GM12873 (cell line): ENCODE measurements at regions not wholly inside any gene's neighbourhood (a gene's known extent, or its start where the extent isn't known, plus 50 kb on each side); places are given as distances from the start of the nearest gene placed in this dataset.

Experiments
- TF ChIP-seq, protein P1 (sequence below): IDR thresholded peaks from 2 replicates; pipeline ENCODE4 v1.5.1; 2012; ENCODE audit warnings: low read depth, mild to moderate bottlenecking, moderate library complexity, low read length, control low read depth; ENCODE audit not compliant: insufficient read depth; ENCODE audit errors: missing control alignments

DNA sequence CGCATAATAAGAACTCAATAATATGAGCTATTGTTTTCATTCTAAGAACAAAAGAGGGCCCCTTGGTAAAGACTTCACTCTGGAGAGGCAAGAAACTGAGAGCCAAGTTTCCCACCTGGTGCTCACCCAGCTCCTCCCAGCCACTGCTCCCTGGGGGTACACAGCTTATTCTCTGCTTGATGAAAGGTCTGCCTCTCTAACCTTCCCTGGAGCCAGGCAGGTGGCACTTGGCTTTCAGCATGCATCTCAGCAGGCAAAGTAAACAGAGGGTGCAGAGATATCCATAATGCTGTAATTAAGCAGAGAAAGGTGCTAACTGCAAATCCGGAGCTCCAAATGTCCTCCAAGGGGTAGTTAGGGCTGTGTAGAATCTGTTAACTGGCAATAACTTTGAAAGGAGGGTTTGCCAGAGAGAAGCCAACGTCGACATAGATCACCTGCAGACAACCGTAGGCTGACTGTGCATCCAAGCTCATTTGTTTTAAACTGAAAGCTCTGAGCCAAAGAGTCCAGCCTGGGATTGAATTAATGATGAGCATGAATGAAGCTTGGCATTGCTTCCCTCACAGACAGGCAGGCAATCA lies 159.6 kb upstream of the PROK2 start:
- TF ChIP-seq, protein P1, sequence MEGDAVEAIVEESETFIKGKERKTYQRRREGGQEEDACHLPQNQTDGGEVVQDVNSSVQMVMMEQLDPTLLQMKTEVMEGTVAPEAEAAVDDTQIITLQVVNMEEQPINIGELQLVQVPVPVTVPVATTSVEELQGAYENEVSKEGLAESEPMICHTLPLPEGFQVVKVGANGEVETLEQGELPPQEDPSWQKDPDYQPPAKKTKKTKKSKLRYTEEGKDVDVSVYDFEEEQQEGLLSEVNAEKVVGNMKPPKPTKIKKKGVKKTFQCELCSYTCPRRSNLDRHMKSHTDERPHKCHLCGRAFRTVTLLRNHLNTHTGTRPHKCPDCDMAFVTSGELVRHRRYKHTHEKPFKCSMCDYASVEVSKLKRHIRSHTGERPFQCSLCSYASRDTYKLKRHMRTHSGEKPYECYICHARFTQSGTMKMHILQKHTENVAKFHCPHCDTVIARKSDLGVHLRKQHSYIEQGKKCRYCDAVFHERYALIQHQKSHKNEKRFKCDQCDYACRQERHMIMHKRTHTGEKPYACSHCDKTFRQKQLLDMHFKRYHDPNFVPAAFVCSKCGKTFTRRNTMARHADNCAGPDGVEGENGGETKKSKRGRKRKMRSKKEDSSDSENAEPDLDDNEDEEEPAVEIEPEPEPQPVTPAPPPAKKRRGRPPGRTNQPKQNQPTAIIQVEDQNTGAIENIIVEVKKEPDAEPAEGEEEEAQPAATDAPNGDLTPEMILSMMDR: no peak

DNA sequence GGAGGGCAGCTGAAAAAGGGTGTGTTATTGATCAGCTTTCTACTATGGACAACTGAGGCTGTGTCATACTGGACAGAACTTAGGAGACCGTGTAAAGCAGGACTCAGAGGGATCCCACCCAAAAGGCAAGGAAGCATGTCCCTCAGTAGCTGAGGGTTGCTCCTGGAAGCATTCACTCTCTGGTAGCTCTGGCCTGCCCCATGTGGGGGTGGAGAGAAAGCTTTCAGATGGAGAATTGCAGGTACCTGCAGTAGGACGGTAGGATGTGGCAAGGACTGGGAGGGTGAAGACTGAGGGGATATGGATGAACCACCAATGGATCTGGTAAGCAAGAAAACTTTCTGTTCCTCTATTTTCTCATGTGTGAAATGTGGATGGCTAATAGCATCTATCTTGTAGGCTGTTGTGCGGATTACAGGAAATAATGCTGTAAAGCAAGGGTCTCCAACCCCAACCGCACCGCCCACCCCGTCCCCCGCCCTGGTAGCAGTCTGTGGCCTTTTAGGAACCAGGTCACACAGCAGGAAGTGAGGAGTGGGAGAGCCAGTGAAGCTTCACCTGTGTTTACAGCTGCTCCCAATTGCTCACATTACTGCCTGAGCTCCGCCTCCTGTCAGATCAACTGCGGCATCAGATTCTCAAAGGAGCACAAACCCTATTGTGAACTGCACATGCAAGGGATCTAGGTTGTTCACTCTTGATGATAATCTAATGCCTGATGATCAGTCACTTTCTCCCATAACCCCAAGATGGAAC lies 157.7 kb upstream of the PROK2 start:
- TF ChIP-seq, protein P1: no peak

DNA sequence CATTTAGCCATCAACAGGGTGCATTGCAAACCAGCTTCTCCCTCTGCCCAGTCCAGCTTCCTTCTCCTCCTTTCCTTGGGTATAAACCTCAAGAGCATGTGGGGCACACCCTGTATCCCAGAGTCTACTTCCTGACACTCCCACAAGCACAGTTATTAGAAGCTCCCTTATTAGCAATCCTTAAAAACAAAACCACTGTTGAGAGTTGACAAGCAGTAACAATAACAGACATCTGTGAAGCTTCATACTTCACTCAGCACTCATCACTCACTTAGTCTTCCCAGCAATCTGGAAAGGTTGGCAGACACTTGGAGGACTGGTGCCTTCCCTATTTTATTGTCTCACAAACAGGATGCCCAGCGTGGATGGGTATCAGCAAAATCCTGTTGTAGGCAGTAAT lies 155.5 kb upstream of the PROK2 start:
- TF ChIP-seq, protein P1: no peak

DNA sequence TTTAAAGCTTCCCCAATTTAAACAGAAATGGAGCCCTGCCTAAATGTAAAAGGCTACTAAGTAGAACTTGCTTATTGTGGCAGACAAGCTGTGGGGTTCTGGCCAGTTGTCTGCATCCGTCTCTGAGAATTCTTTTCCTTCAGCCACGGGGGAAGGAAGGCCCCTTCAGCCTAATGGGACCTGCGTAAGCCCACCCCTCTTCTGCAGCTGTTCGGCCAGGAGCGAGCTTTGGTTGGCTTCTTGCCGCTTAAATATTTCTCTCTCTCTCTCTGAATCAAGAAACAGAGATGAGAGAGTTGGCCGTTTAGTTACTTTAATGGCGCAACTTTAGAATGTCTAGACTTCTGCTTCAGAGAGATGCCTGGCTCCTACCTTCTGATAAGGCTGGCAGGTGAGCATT lies 151.7 kb upstream of the PROK2 start:
- TF ChIP-seq, protein P1: no peak

DNA sequence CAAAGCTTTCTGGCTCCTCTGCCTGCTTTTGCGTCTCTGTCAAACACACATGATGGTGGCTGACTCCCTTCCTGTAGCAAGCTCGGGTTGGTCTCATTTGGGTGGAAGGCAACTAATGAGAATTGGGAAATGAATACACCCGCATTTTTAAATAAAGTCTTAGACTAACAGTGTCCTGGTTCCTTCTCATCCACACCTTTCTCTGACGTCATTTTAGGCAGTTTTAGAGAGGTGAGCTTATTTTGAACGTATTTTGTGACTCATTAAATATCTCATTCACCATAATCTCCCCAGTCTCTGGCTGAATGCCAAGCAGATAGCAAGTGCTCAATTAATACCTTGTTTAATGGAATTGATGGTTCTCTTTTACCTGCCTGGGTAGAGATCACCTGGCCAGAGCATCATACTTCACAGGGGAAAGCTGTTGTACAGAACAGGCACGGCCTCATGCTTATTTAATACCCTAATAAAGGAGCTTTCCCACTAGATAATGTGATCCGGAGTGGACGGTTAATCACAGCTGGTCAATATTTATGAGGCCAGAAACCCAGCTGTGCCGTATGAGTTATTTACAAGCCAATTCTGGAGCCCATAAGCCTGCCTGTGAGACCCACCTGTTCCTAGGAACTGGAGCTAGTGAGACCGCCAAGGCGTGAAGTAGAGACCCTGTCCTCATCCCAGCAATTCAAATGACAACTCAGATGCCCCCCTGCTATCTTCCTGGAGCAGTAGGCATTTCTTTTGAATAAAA lies 149.7 kb upstream of the PROK2 start:
- TF ChIP-seq, protein P1: no peak

DNA sequence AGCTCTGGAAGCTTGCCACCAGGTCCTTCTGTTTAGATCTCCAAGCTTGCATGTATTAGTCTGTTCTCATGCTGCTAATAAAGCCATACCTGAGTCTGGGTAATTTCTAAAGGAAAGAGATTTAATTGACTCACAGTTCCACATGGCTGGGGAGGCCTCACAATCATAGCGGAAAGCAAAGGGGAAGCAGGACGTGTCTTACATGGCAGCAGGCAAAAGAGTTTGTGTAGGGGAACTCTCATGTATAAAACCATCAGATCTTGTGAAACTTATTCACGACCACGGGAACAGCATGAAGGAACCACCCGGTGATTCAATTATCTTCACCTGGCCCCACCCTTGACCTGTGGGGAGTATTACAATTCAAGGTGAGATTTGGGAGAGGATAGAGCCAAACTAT lies 147.0 kb upstream of the PROK2 start:
- TF ChIP-seq, protein P1: no peak
